DMS153 treated with DMSO at 0.1 percent for 48 hours (cell line): ENCODE measurements at regions not wholly inside any gene's neighbourhood (a gene's known extent, or its start where the extent isn't known, plus 50 kb on each side); places are given as distances from the start of the nearest gene placed in this dataset.

Source experiments
- DNase-seq: peaks from one replicate; lab custom pipeline; 2025; ENCODE audit not compliant: unreplicated experiment; lab: John Stamatoyannopoulos, UW

DNA sequence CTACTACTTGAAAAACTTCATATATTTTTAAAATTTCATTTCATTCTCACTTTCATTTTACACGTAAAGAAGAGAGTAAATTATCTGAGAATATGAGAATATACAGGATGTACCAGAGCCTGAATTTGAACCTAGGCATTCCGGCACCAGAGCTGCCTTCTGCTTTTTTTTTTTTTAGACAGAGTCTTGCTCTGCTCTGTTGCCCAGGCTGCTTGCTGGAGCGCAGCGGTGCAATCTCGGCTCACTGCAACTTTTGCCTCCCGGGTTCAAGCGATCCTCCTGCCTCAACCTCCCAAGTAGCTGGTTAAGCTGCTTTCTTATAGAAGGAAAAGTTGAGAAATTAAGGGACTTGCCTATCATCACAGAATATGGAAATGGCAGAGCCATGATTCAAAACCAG lies 540.1 kb downstream of the EBF1 start:
- DNase-seq: no peak

DNA sequence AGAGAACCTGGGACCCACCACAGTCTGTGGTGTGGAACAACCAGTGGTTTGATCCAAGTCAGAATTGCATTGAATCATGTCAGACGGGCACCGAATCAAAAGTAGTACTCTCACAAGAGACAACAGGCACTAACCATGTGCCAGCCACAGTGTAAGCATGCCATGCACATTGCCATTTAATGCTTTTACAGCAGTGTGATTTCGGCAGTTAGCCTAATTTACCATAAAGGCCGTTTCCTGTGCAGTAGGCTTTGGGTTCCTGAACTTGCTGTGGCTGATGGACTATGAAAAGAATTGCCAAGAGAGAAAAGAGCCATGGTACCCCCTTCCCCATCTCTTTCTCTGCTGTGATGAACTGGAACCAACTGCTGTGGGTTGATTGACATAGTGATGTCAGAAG lies 540.6 kb downstream of the EBF1 start:
- no peak for DNase-seq

- DNase-seq: no peak
Measured at GRCh38 chr5:158553962-158554336, 545.8 kb downstream of the EBF1 start.

DNA sequence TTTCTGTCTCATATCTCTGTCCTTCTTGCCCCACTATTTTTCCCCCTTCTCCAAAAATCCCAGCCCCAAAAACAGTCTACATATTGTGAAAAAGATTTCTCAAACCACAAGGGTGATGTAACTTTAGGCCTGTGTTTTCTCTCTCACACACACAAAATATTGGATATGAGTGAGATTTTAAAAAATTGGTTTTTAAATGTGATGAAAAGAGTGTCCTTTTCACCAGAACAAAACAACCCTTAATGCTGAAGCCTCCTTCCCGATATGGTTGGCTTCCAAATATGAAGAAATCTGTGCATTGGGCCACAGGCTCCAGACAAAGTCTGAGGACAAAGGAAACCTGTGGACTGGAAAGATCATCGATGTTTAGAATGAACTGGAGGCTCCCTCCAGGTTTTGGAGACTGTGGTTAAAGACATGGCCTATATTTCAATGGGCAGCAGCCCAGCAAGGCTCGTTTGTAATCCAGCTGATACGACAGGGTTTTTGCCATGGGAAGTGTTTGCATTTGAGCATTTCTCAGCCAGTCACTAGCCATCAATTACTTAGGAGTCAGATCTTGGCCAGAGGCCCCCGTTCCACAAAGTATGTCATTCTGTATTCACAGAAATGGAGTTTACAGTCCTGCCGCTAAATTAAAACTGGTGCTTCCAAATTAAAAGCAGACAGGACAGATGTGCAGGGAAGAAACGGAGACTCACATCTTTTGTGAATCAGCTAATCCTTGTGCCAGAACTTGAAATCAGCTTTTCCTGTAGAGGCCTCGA lies 546.3 kb downstream of the EBF1 start:
- no peak for DNase-seq

DNA sequence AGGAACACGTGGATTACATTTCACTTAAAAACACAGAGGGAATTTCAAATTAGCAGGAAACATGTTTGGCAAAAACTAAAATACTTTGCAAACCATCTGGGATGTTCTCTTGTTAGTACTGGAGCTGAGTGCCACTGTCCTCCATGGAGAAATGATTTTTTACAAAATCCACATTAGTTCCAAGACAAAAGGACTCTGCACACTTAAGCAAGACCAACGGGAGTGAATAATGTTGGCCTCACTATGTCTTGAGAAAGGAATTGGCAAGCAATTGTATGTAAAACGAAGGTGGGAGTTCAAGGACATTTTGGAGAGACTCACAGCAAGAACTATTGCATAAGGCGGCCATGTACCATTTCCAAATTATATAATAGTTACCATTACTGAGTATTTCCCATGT lies 547.5 kb downstream of the EBF1 start:
- no peak for DNase-seq

- DNase-seq: no peak
Measured at GRCh38 chr5:158549311-158549710, 550.4 kb downstream of the EBF1 start.

DNA sequence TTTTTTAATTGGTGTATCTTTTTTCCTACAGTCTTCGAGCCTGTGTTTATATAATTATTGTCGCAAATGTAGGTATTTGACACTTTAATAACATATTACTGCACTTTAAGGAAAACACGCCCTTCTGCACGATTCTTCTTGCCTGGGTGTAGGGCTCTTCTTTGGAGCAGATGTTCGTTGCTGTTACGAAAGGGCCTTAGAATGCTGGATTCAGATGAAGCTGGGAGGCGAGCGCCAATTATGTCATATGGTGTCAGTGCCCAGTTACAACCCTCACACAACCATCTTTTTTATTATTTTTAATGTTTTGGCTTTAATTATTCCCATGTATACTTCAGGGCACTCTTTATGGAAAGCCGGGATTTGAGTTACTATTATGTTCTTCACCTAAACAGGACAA lies 553.0 kb downstream of the EBF1 start:
- no peak for DNase-seq

DNA sequence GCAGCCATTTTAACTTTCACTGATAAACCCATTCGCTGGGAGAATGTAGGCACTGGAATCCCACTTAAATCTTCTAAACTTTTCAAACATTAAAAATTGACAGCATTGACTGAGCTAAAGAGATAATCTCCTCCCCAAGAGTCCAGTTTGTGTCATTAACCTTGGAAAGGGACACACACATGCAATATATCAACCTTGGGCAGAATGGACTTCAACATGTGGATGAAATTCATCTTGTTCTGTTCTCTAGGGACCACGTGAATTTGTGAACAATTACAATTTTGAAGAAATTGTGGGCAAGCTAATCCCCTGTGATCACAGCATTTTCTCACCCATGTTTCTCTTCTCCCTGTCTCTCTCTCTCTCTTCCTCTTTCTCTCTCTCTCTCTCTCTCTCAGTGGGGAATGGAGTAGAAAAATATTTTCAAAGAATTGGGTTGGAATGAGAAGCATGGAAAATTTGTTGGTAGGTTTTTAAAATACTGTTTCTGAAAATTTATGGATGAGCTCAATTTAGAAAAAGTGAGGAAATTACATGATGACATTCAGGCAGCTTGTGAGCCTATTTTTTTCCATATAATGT lies 553.7 kb downstream of the EBF1 start:
- DNase-seq: no peak

DNA sequence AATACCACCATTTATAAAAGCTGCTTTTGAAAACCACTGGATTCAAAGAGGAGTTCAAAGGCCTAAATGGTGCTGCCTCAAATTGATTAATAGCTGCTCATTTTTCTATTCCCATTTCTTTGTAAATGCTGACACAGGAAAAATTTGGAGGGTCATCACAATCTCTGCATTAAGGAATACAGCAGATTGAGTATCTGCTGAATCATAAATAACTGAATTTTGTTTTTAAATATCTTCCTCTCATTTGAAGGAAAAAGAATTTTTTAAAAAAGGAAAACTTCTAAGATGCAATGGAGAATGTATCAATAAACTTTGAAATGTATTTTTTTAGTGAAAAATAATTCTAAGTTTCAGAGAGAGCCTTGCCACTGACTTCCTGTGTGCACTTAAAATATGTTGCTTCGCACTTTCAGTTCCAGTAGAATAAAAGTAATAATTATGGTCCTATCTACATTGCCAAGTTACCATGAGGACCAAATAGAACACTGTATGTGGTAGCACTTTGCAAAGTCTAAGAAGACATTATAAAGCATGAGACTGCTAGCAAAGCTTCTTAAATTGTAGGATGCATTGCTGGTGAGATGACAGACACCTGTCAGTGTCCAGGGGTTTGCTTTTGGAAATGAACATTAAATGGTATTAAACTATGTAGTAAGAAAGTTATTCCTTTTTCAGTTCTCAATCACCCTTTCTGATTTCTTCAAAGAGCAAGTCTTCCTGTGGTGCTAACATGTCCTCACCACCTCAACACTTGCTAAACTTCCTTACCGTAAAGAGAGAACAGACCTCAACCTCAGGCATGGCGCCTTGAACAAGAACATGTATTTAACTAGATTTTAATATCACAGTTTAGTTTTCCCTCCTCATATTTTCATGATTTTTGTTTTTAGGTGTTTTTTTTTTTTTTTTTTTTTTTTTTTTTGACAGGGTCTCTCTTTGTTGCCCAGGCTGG lies 555.1 kb downstream of the EBF1 start:
- no peak for DNase-seq

DNA sequence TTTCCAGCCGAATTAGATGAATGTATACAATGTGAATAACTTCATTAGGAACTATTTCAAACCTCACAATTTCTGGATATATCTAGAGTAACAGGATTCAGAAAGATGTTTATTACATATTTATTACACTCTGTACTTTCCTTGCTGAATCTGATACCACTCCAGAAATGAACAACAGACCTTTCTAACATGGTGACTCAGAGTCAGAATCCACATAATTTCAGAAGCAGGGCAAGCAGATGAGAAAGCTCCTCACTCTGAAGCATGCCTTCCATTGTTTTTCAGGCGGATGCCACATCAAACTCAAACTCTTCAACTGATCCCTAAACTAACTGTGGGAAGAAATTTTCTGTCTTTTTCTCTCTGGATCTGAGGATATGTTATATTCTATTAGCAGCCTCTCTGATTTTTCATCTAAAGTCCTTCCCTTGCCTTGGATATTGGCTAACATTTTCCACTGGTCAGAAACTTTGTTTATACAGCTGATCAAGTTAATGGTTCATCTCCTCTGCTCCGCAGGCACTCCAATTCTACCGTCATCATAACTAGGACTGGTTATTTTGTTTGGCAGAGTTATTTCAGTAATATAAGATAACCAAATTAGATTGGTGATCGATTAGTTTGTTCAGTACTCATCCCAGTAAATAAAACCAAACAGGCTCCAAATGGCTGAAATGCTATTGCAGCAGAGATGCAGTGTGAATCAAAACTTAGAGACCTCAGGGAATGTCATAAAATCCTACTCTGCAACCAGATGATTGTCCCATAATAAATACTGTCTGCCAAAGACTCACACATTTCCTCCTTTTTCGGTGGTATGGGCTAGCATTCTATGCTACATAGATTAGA lies 556.0 kb downstream of the EBF1 start:
- DNase-seq: no peak

- no peak for DNase-seq
Measured at GRCh38 chr5:158541536-158542297, 558.0 kb downstream of the EBF1 start.

GRCh38 chr5:158538506-158539074 lies 561.1 kb downstream of the EBF1 start:
- DNase-seq: no peak

- no peak for DNase-seq
Measured at GRCh38 chr5:158537366-158537765, 562.4 kb downstream of the EBF1 start.

DNA sequence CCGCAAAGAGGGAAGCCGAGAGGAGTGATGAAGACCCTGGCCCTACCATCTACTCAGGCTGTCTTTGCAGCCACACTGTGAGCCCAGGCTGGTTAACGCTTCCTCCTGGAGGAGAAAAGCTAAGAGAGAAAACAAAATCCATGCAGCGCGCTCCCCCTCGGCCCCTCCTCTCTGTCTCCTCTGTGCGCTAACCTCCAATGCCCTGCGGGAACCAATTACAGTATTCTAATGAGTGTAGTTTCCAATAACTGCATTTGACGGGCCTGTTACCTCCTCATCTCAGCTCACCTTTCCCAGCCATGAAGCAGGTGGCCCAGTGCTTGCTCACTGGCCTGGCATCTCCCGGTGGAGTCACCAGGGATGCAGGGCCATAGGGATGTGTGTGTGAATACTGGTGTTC lies 565.5 kb downstream of the EBF1 start:
- no peak for DNase-seq

DNA sequence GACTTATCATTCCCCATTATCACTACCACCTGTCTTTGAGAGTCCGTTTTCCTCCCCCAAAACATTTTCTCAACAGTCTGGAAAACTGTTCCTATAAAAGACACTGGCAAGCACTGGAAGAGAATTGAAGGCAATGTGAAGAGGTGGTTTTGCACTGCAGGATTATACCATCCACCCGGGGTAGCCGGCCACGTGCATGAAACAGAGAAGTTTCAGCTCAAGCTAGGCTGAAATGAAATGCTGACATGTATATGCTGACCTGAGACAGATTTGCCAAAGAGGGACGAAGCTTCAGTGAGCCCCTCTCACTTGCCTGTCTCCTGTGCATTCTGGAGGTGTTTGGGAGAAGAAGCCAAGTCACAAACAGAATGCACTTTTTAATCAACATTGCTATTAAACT lies 567.0 kb downstream of the EBF1 start:
- DNase-seq: no peak

DNA sequence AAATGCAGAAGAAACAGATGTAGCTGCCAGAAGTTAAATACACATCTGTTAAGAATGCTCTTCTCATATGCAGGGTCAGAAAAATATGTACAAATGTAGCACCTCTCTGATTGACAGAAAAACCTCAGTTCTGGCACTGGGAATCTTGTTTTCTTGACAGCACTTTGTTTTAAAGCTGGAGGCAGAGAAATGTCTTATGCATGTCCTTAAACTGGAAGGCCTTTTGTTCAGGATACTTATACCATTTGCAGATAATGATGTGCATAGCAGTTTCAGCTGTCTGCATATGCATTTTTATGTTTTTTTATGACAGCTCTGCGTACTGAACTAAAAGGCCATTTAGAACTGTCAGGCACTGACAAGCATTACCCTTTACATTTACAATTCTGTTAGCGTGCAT lies 567.9 kb downstream of the EBF1 start:
- no peak for DNase-seq

GRCh38 chr5:158530115-158530514 lies 569.6 kb downstream of the EBF1 start:
- no peak for DNase-seq

- DNase-seq: no peak
Measured at GRCh38 chr5:158529454-158529853, 570.3 kb downstream of the EBF1 start.

GRCh38 chr5:158525663-158526062 lies 574.1 kb downstream of the EBF1 start:
- DNase-seq: no peak

- no peak for DNase-seq
Measured at GRCh38 chr5:158524070-158524469, 575.6 kb downstream of the EBF1 start.
